ENCODE measurements at regions not wholly inside any gene's neighbourhood (a gene's known extent, or its start where the extent isn't known, plus 50 kb on each side); places are given as distances from the start of the nearest gene placed in this dataset.

DNA sequence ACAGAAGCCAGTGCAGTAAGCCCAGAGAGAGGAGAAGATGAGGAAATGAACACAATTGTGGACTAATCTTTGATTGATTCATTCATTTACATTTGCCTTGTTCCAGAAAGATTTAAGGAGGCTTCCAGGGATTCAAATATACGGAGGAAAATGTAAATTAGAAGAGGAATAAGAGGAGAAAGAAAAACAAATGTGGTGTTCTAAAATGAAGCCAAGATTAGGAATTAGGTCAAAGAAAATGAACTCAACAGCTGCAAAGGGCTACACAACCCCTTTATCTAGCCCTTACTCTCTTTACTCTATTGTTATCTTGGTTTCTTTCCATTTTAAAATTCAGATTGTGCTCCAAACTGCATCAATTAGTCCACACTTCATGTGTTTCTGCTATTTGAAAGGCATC is 196.8 kb downstream of the SPATA18 start:
- H3K79me1 ChIP-seq (ENCODE audit: low read length): no peaks in the 10 kb centered on the region
- no peak overlapping the region for H3K9ac ChIP-seq (ENCODE audit: low read length)
- no CpG with 5 or more reads among the region's 1 CpG for WGBS (ENCODE audit: extremely low coverage, insufficient coverage, low lambda C conversion rate)
- H3K4me1 ChIP-seq (ENCODE audit: control insufficient read depth, low read depth, low read length): no peaks in the 10 kb centered on the region
- H3K56ac ChIP-seq (ENCODE audit: low read length): no peak overlapping the region
- no peak overlapping the region for H3K4ac ChIP-seq (ENCODE audit: low read depth, low read length)
- H3K27me3 ChIP-seq (ENCODE audit: insufficient read depth, low read length, poor library complexity): no peaks in the 10 kb centered on the region
- DNase-seq: no peak
- no peak overlapping the region for H2AK5ac ChIP-seq (ENCODE audit: low read length)
- no peak overlapping the region for H3K4me3 ChIP-seq (ENCODE audit: low read length)
- no peaks in the 10 kb centered on the region for H3K79me2 ChIP-seq (ENCODE audit: control insufficient read depth, insufficient read depth, low read length)
- no peak overlapping the region for H3K4me2 ChIP-seq (ENCODE audit: low read length)
- no peak overlapping the region for H4K8ac ChIP-seq (ENCODE audit: low read depth, low read length)
- H2BK120ac ChIP-seq (ENCODE audit: low read depth, low read length): no peak overlapping the region
- no peak overlapping the region for H4K5ac ChIP-seq (ENCODE audit: low read length)
- H2BK5ac ChIP-seq (ENCODE audit: low read length): no peak overlapping the region
- H3K27ac ChIP-seq (ENCODE audit: low read depth, low read length): no peak overlapping the region
- no peaks in the 10 kb centered on the region for H3K36me3 ChIP-seq (ENCODE audit: control insufficient read depth, insufficient read depth, low read length)
- no peak overlapping the region for H3K18ac ChIP-seq (ENCODE audit: low read length)
- no peak overlapping the region for H2BK15ac ChIP-seq (replicated peaks; ENCODE audit: low read depth)
- no peak overlapping the region for H3K23ac ChIP-seq (ENCODE audit: low read length)

DNA sequence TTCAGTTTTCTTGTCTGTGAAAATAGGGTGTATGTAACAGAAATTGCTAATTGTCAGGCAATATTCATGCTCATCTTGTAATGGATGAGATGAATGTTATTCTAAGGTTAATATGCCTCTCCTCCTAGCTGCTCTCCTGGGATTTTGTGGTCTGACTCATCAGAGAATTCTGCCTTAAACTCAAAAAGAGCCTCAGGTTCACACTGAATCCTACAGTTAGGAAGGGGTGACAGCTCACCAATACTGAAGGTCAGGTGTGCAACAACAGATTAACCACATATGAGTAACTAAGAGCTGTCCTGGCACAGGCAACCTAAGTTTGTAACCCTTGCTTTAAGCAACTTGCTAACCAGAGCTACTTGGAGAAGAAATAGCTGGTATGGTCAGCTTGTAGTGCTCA is 197.7 kb downstream of the SPATA18 start:
- no peaks in the 10 kb centered on the region for H3K79me2 ChIP-seq (ENCODE audit: control insufficient read depth, insufficient read depth, low read length)
- H3K79me1 ChIP-seq (ENCODE audit: low read length): no peaks in the 10 kb centered on the region
- H3K56ac ChIP-seq (ENCODE audit: low read length): no peak overlapping the region
- no peaks in the 10 kb centered on the region for H3K4me1 ChIP-seq (ENCODE audit: control insufficient read depth, low read depth, low read length)
- no peak for DNase-seq
- H3K27ac ChIP-seq (ENCODE audit: low read depth, low read length): no peak overlapping the region
- H3K23ac ChIP-seq (ENCODE audit: low read length): no peak overlapping the region
- no peak overlapping the region for H2BK5ac ChIP-seq (ENCODE audit: low read length)
- H3K36me3 ChIP-seq (ENCODE audit: control insufficient read depth, insufficient read depth, low read length): no peaks in the 10 kb centered on the region
- H2BK120ac ChIP-seq (ENCODE audit: low read depth, low read length): no peak overlapping the region
- H3K18ac ChIP-seq (ENCODE audit: low read length): no peak overlapping the region
- H4K5ac ChIP-seq (ENCODE audit: low read length): no peak overlapping the region
- no peaks in the 10 kb centered on the region for H3K27me3 ChIP-seq (ENCODE audit: insufficient read depth, low read length, poor library complexity)
- no peak overlapping the region for H3K4me2 ChIP-seq (ENCODE audit: low read length)
- H3K9ac ChIP-seq (ENCODE audit: low read length): no peak overlapping the region
- H2AK5ac ChIP-seq (ENCODE audit: low read length): no peak overlapping the region
- no peak overlapping the region for H4K8ac ChIP-seq (ENCODE audit: low read depth, low read length)
- H2BK15ac ChIP-seq (replicated peaks; ENCODE audit: low read depth): no peak overlapping the region
- H3K4me3 ChIP-seq (ENCODE audit: low read length): no peak overlapping the region
- H3K4ac ChIP-seq (ENCODE audit: low read depth, low read length): no peak overlapping the region

DNA sequence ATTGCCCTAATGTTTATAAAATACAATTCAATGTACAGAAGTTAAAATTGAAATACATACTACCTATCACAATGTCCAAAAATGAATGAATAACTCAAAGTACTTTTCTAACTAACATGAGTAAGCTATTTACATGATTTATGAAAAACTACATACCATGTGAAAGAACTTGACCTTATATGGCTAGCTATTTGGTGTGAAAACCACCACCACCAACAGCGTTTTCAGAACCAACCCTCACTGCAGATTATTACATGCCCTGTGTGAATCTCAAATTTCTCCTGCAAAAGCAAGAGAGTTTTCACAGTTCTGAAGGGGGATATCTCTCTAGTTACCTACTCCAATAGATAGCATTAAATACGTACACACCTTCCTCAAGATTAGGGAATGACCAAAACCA is 198.5 kb downstream of the SPATA18 start:
- no peak overlapping the region for H3K56ac ChIP-seq (ENCODE audit: low read length)
- H3K18ac ChIP-seq (ENCODE audit: low read length): no peak overlapping the region
- no peak for DNase-seq
- no peak overlapping the region for H3K27ac ChIP-seq (ENCODE audit: low read depth, low read length)
- no peaks in the 10 kb centered on the region for H3K4me1 ChIP-seq (ENCODE audit: control insufficient read depth, low read depth, low read length)
- no peak overlapping the region for H4K8ac ChIP-seq (ENCODE audit: low read depth, low read length)
- H2BK120ac ChIP-seq (ENCODE audit: low read depth, low read length): no peak overlapping the region
- H3K9ac ChIP-seq (ENCODE audit: low read length): no peak overlapping the region
- no peak overlapping the region for H2AK5ac ChIP-seq (ENCODE audit: low read length)
- H3K79me1 ChIP-seq (ENCODE audit: low read length): no peaks in the 10 kb centered on the region
- H2BK15ac ChIP-seq (replicated peaks; ENCODE audit: low read depth): no peak overlapping the region
- no CpG with 5 or more reads among the region's 2 CpGs for WGBS (ENCODE audit: extremely low coverage, insufficient coverage, low lambda C conversion rate)
- no peak overlapping the region for H2BK5ac ChIP-seq (ENCODE audit: low read length)
- no peak overlapping the region for H3K4me3 ChIP-seq (ENCODE audit: low read length)
- no peak overlapping the region for H3K4me2 ChIP-seq (ENCODE audit: low read length)
- H4K5ac ChIP-seq (ENCODE audit: low read length): no peak overlapping the region
- no peak overlapping the region for H3K23ac ChIP-seq (ENCODE audit: low read length)
- no peaks in the 10 kb centered on the region for H3K27me3 ChIP-seq (ENCODE audit: insufficient read depth, low read length, poor library complexity)
- no peaks in the 10 kb centered on the region for H3K36me3 ChIP-seq (ENCODE audit: control insufficient read depth, insufficient read depth, low read length)
- H3K4ac ChIP-seq (ENCODE audit: low read depth, low read length): no peak overlapping the region
- H3K79me2 ChIP-seq (ENCODE audit: control insufficient read depth, insufficient read depth, low read length): no peaks in the 10 kb centered on the region

DNA sequence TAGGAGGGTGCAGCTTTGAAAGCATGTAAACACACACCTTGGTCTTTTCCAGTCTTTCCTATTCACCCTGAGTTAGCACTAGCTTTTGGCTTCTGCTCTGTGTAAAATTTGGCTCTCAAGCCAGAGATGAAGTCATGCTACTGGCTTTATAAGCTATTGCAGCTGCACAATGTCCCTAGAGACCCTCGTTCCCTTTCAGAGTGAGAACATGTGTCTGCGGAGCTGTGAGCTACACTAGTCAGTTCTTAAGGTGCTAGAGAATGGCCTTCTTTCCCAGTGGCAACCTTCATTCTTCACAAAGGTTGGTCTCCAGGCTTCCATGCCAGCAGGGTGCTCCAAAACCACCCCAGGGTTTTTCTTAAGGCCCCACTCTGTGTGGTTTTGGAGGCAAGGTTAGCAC is 199.1 kb downstream of the SPATA18 start:
- no peak overlapping the region for H2BK15ac ChIP-seq (replicated peaks; ENCODE audit: low read depth)
- H3K9ac ChIP-seq (ENCODE audit: low read length): no peak overlapping the region
- H2BK120ac ChIP-seq (ENCODE audit: low read depth, low read length): no peak overlapping the region
- no peak overlapping the region for H3K27ac ChIP-seq (ENCODE audit: low read depth, low read length)
- H3K4me1 ChIP-seq (ENCODE audit: control insufficient read depth, low read depth, low read length): no peaks in the 10 kb centered on the region
- no peak overlapping the region for H3K4me3 ChIP-seq (ENCODE audit: low read length)
- H2BK5ac ChIP-seq (ENCODE audit: low read length): no peak overlapping the region
- DNase-seq: no peak
- no peak overlapping the region for H3K56ac ChIP-seq (ENCODE audit: low read length)
- H3K79me2 ChIP-seq (ENCODE audit: control insufficient read depth, insufficient read depth, low read length): no peaks in the 10 kb centered on the region
- H3K36me3 ChIP-seq (ENCODE audit: control insufficient read depth, insufficient read depth, low read length): no peaks in the 10 kb centered on the region
- H3K23ac ChIP-seq (ENCODE audit: low read length): no peak overlapping the region
- H2AK5ac ChIP-seq (ENCODE audit: low read length): no peak overlapping the region
- H3K18ac ChIP-seq (ENCODE audit: low read length): no peak overlapping the region
- H3K27me3 ChIP-seq (ENCODE audit: insufficient read depth, low read length, poor library complexity): no peaks in the 10 kb centered on the region
- no peak overlapping the region for H4K5ac ChIP-seq (ENCODE audit: low read length)
- no CpG with 5 or more reads among the region's 2 CpGs for WGBS (ENCODE audit: extremely low coverage, insufficient coverage, low lambda C conversion rate)
- H3K4ac ChIP-seq (ENCODE audit: low read depth, low read length): no peak overlapping the region
- H4K8ac ChIP-seq (ENCODE audit: low read depth, low read length): no peak overlapping the region
- no peaks in the 10 kb centered on the region for H3K79me1 ChIP-seq (ENCODE audit: low read length)
- no peak overlapping the region for H3K4me2 ChIP-seq (ENCODE audit: low read length)

DNA sequence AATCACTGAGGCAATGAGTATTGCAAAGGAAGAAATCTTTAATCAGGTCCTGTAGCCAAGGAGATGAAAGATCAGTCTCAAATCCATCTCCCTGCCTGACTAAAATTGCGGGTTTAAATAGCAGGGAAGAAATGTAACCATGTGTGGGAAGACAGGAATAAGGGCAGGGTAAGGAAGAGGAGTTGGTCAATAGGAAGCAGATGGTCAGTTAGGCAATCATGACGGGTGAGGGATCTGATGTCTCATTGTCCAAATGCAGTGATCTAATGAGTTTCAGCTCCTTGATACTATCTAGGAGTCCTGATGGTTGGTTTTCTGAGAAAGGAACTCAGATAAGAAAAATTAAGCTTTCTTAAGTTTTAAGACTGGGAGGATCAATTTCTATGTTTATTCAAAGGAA is 200.8 kb downstream of the SPATA18 start:
- H3K27ac ChIP-seq (ENCODE audit: low read depth, low read length): no peak overlapping the region
- no peak overlapping the region for H2AK5ac ChIP-seq (ENCODE audit: low read length)
- no peak overlapping the region for H2BK5ac ChIP-seq (ENCODE audit: low read length)
- no peak for DNase-seq
- no peak overlapping the region for H3K4me3 ChIP-seq (ENCODE audit: low read length)
- no peak overlapping the region for H3K4me2 ChIP-seq (ENCODE audit: low read length)
- no peak overlapping the region for H2BK120ac ChIP-seq (ENCODE audit: low read depth, low read length)
- no peak overlapping the region for H4K8ac ChIP-seq (ENCODE audit: low read depth, low read length)
- H3K18ac ChIP-seq (ENCODE audit: low read length): no peak overlapping the region
- no peaks in the 10 kb centered on the region for H3K27me3 ChIP-seq (ENCODE audit: insufficient read depth, low read length, poor library complexity)
- H3K4ac ChIP-seq (ENCODE audit: low read depth, low read length): no peak overlapping the region
- WGBS (ENCODE audit: extremely low coverage, insufficient coverage, low lambda C conversion rate): no CpG with 5 or more reads among the region's 2 CpGs
- H3K4me1 ChIP-seq (ENCODE audit: control insufficient read depth, low read depth, low read length): no peaks in the 10 kb centered on the region
- no peak overlapping the region for H4K5ac ChIP-seq (ENCODE audit: low read length)
- no peaks in the 10 kb centered on the region for H3K36me3 ChIP-seq (ENCODE audit: control insufficient read depth, insufficient read depth, low read length)
- no peak overlapping the region for H3K56ac ChIP-seq (ENCODE audit: low read length)
- no peak overlapping the region for H3K9ac ChIP-seq (ENCODE audit: low read length)
- no peaks in the 10 kb centered on the region for H3K79me2 ChIP-seq (ENCODE audit: control insufficient read depth, insufficient read depth, low read length)
- H2BK15ac ChIP-seq (replicated peaks; ENCODE audit: low read depth): no peak overlapping the region
- H3K23ac ChIP-seq (ENCODE audit: low read length): no peak overlapping the region
- H3K79me1 ChIP-seq (ENCODE audit: low read length): no peaks in the 10 kb centered on the region

DNA sequence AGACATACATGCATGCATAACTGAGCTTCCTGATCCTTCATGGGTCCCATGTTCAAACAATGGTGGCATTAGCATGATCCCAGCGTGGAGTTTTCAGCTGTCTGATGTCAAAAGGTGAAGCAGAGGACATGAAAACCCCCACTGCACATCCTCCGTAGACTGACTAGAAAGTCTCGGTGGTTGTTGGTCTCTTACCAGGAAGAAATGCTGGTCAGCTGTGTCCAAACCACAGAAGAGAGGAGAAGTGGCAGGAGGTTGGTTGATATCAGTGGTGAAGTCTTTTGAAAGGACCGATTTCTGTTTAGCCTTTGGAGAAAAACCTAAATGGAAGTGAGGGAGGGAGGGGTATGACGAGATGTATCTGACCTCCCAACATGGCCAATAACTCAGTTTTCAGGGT is 201.9 kb downstream of the SPATA18 start:
- H2BK5ac ChIP-seq (ENCODE audit: low read length): no peak overlapping the region
- no peak overlapping the region for H3K4me2 ChIP-seq (ENCODE audit: low read length)
- no peaks in the 10 kb centered on the region for H3K79me2 ChIP-seq (ENCODE audit: control insufficient read depth, insufficient read depth, low read length)
- H3K4ac ChIP-seq (ENCODE audit: low read depth, low read length): no peak overlapping the region
- H3K27ac ChIP-seq (ENCODE audit: low read depth, low read length): no peak overlapping the region
- no peak for DNase-seq
- H4K8ac ChIP-seq (ENCODE audit: low read depth, low read length): no peak overlapping the region
- no peaks in the 10 kb centered on the region for H3K4me1 ChIP-seq (ENCODE audit: control insufficient read depth, low read depth, low read length)
- no peaks in the 10 kb centered on the region for H3K36me3 ChIP-seq (ENCODE audit: control insufficient read depth, insufficient read depth, low read length)
- no peak overlapping the region for H3K9ac ChIP-seq (ENCODE audit: low read length)
- H3K56ac ChIP-seq (ENCODE audit: low read length): no peak overlapping the region
- H3K4me3 ChIP-seq (ENCODE audit: low read length): no peak overlapping the region
- H3K18ac ChIP-seq (ENCODE audit: low read length): no peak overlapping the region
- no peak overlapping the region for H4K5ac ChIP-seq (ENCODE audit: low read length)
- WGBS (ENCODE audit: extremely low coverage, insufficient coverage, low lambda C conversion rate): no CpG with 5 or more reads among the region's 5 CpGs
- no peaks in the 10 kb centered on the region for H3K79me1 ChIP-seq (ENCODE audit: low read length)
- no peak overlapping the region for H2BK120ac ChIP-seq (ENCODE audit: low read depth, low read length)
- H2AK5ac ChIP-seq (ENCODE audit: low read length): no peak overlapping the region
- H3K23ac ChIP-seq (ENCODE audit: low read length): no peak overlapping the region
- no peaks in the 10 kb centered on the region for H3K27me3 ChIP-seq (ENCODE audit: insufficient read depth, low read length, poor library complexity)
- no peak overlapping the region for H2BK15ac ChIP-seq (replicated peaks; ENCODE audit: low read depth)
